GM12891 (cell line): ENCODE measurements at regions not wholly inside any gene's neighbourhood (a gene's known extent, or its start where the extent isn't known, plus 50 kb on each side); places are given as distances from the start of the nearest gene placed in this dataset.
"Not testable (repeated sequence)": the region's sequence is repeated elsewhere in the genome, so short reads cannot be mapped to it uniquely, and the experiment has no call there.

Experiments
- DNase-seq: peaks from one replicate; pipeline ENCODE4 v3.0.0; 2011; ENCODE audit warnings: low spot score; ENCODE audit not compliant: insufficient read length
- FAIRE-seq: peaks from 2 replicates; lab custom pipeline; 2011; peaks lifted over from hg19 to GRCh38; lab: Jason Lieb, UNC
- PAX5 ChIP-seq: IDR thresholded peaks from 2 replicates; pipeline ENCODE4 v1.6.1; 2011; ENCODE audit warnings: low read length, moderate library complexity, mild to moderate bottlenecking; ENCODE audit not compliant: insufficient read depth, severe bottlenecking
- POLR2A ChIP-seq: IDR thresholded peaks from 2 replicates; pipeline ENCODE4 v1.6.1; 2011; ENCODE audit warnings: low read depth, low read length, control low read depth
- POLR2AphosphoS5 ChIP-seq: IDR thresholded peaks from 2 replicates; pipeline ENCODE4 v1.6.1; 2011; ENCODE audit warnings: low read depth, low read length, control low read depth
- POU2F2 ChIP-seq: IDR thresholded peaks from 2 replicates; pipeline ENCODE4 v1.6.1; 2011; ENCODE audit warnings: low read depth, mild to moderate bottlenecking, control low read depth, low read length, moderate library complexity
- SPI1 ChIP-seq: IDR thresholded peaks from 2 replicates; pipeline ENCODE4 v1.6.1; 2011; ENCODE audit warnings: low read depth, low read length, control low read depth
- TAF1 ChIP-seq: IDR thresholded peaks from 2 replicates; pipeline ENCODE4 v1.6.1; 2011; ENCODE audit warnings: low read depth, low read length, control low read depth

GRCh38 chrX:857376-857775, 226.8 kb downstream of the SHOX start:
- no peak for FAIRE-seq
- TF ChIP-seq POLR2A (no peak), POU2F2 (no peak), POLR2AphosphoS5 (no peak), SPI1 (no peak), PAX5 (no peak), TAF1 (no peak)
- DNase-seq: no peak

DNA sequence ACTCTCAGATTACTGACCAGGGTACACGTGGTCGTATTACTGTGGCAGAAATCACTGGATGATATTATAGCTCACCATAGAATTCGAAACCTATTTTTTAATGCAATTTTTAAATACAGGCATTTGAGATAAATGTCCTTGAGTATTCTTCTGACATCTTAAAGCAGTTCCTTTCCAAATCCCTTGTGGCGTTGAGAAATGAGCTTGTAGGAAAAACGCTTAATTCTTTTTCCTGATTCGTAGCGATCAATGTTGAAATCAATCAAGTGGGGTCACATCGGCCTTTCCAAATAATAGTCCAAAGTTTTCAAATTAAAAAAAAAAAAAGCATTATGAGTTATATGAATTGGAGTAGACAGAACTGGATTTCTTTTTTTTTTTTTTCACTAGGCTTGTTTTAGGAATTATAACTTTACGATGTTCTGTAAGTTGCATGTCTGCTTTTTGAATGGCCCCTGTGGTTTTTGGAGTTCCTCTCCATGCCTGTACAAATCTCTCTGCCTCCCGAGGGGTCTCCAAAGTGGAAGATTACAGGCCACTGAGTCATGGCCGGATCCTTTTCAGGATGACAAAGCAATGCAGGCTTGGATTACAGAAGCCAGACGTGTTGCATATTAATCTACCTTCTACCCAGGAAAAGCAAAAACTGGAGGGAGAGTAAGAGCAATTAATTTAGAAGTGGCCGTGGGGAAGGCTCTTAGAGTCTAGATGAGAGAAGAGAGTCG, 226.1 kb downstream of the SHOX start:
- FAIRE-seq (no peak), DNase-seq (no peak)
- TF ChIP-seq POU2F2: no peak
- no peak for TF ChIP-seq POLR2A
- TF ChIP-seq TAF1: no peak
- no peak for TF ChIP-seq SPI1
- TF ChIP-seq PAX5: no peak
- TF ChIP-seq POLR2AphosphoS5: no peak

GRCh38 chrX:853304-853703, 222.7 kb downstream of the SHOX start:
- FAIRE-seq (no peak), DNase-seq (no peak)
- TF ChIP-seq POU2F2: no peak
- TF ChIP-seq POLR2A: no peak
- TF ChIP-seq SPI1: no peak
- no peak for TF ChIP-seq PAX5
- TF ChIP-seq POLR2AphosphoS5: no peak
- no peak for TF ChIP-seq TAF1

GRCh38 chrX:850471-850916, 219.9 kb downstream of the SHOX start:
- DNase-seq: no peak
- TF ChIP-seq PAX5 (no peak), POU2F2 (no peak), POLR2A (no peak), POLR2AphosphoS5 (no peak)
- FAIRE-seq: no peak

- no peak for FAIRE-seq
- no peak for DNase-seq
- TF ChIP-seq POLR2A: no peak
- TF ChIP-seq TAF1: no peak
- no peak for TF ChIP-seq PAX5
- TF ChIP-seq POLR2AphosphoS5: no peak
- no peak for TF ChIP-seq POU2F2
- no peak for TF ChIP-seq SPI1
These were observed 217.8 kb downstream of the SHOX start for GRCh38 chrX:848386-848785.

- FAIRE-seq: no peak
These were observed 212.7 kb downstream of the SHOX start for GRCh38 chrX:843306-843705.

GRCh38 chrX:840556-840955, 210.0 kb downstream of the SHOX start:
- FAIRE-seq (no peak), DNase-seq (no peak)
- TF ChIP-seq TAF1 (no peak), POLR2AphosphoS5 (no peak), POLR2A (no peak), POU2F2 (no peak), SPI1 (no peak)

More at GRCh38 chrX:843306-843705, 212.7 kb downstream of the SHOX start:
- TF ChIP-seq TAF1 (no peak), POU2F2 (no peak), POLR2AphosphoS5 (no peak), POLR2A (no peak), SPI1 (no peak), PAX5 (no peak)
- DNase-seq: no peak

- DNase-seq, FAIRE-seq: not testable (repeated sequence)
These were observed 208.1 kb downstream of the SHOX start for GRCh38 chrX:838666-839065.

DNA sequence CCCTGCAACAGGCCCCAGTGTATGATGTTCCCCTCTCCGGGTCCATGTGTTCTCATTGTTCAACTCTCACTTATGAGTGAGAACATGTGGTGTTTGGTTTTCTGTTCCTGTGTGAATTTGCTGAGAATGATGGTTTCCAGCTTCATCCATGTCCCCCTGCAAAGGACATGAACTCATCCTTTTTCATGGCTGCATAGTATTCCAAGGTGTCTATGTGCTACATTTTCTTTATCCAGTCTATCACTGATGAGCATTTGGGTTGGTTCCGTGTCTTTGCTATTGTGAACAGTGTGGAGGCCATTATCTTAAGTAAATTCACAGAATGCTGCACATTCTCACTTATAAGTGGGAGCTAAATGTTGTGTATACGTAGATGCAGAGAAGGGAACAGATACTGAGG, 205.3 kb downstream of the SHOX start:
- DNase-seq, FAIRE-seq: not testable (repeated sequence)

DNA sequence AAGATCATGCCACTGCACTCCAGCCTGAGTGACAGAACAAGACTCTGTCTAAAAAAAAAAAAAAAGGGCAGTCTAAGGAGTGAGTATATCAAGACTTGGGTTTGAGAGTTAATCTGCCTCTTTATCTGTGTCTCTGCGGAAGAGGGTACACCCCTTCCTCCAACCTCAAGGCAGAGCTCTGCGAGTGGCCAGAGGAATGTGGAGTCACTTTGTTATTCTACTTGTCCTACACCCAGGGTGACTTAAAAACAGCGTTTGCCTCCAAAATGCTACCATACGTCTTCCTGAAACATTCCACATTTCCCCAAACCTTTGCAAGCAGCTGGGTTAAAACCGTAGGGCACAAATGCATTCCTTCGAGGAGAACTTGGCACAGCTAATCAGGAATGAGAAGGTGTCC, 199.9 kb downstream of the SHOX start:
- TF ChIP-seq PAX5 (no peak), POLR2A (no peak), POU2F2 (no peak), TAF1 (no peak), POLR2AphosphoS5 (no peak), SPI1 (no peak)
- FAIRE-seq (no peak), DNase-seq (no peak)

GRCh38 chrX:829145-829544, 198.6 kb downstream of the SHOX start:
- FAIRE-seq (no peak), DNase-seq (no peak)
- no peak for TF ChIP-seq POU2F2
- no peak for TF ChIP-seq TAF1
- TF ChIP-seq SPI1: no peak
- TF ChIP-seq POLR2A: no peak
- TF ChIP-seq PAX5: no peak
- TF ChIP-seq POLR2AphosphoS5: no peak
